Right ventricle myocardium inferior (tissue), 1 donor: ENCODE measurements at regions not wholly inside any gene's neighbourhood (a gene's known extent, or its start where the extent isn't known, plus 50 kb on each side); places are given as distances from the start of the nearest gene placed in this dataset.
A peak's percentile ranks its signal among the peaks of the same experiment; 100 is the strongest.
"Not testable (repeated sequence)": the region's sequence is repeated elsewhere in the genome, so short reads cannot be mapped to it uniquely, and the experiment has no call there.

ENCODE experiments used
- ATAC-seq: fragments of 200-7000 bp; cut with Tn5 transposase; one replicate; pipeline ENCODE4 v1.9.1; 2020; ENCODE audit warnings: mild to moderate bottlenecking, moderate library complexity
- DNase-seq: peaks from one replicate; pipeline ENCODE4 v3.0.0; 2021; ENCODE audit errors: missing footprints
- intact Hi-C: fragments of 100-400 bp; cut with DNase I; formaldehyde crosslinking; loops from one replicate; pipeline ENCODE4 v1.11.0; 2022
- donor health status: DM: no; HTN: yes; CAD: no; lungs with severe emphysema.

- intact Hi-C loops, result no loop called here
- no peak for ATAC-seq
- no peak for DNase-seq
Measured at GRCh38 chr3:13187593-13187992, 114.4 kb upstream of the IQSEC1 start.

- ATAC-seq (no peak), DNase-seq (peak; percentile 27)
- intact Hi-C loops, result no loop called here
Measured at GRCh38 chr3:13186435-13186815, 113.2 kb upstream of the IQSEC1 start.

- no peak for ATAC-seq
- DNase-seq, result peak; percentile 27
- intact Hi-C loops, result no loop called here
Measured at GRCh38 chr3:13185737-13186434, 112.7 kb upstream of the IQSEC1 start.

GRCh38 chr3:13179582-13180210, 106.5 kb upstream of the IQSEC1 start:
- DNase-seq, ATAC-seq, intact Hi-C loops: not testable (repeated sequence)

GRCh38 chr3:13179181-13179580, 106.0 kb upstream of the IQSEC1 start:
- DNase-seq (no peak), ATAC-seq (no peak)
- intact Hi-C loops, result no loop called here

GRCh38 chr3:13178107-13178506, 104.9 kb upstream of the IQSEC1 start:
- intact Hi-C loops, result no loop called here
- ATAC-seq, result no peak
- DNase-seq, result no peak

- no peak for ATAC-seq
- no peak for DNase-seq
- intact Hi-C loops, result no loop called here
Measured at GRCh38 chr3:13177641-13178040, 104.4 kb upstream of the IQSEC1 start.

GRCh38 chr3:13177236-13177635, 104.0 kb upstream of the IQSEC1 start:
- ATAC-seq, result no peak
- DNase-seq, result no peak
- intact Hi-C loops, result no loop called here

- ATAC-seq, result no peak
- DNase-seq, result no peak
- intact Hi-C loops, result no loop called here
Measured at GRCh38 chr3:13176445-13176844, 103.2 kb upstream of the IQSEC1 start.

GRCh38 chr3:13174803-13175135, 101.5 kb upstream of the IQSEC1 start:
- DNase-seq (no peak), ATAC-seq (no peak)
- intact Hi-C loops, result no loop called here

- no peak for DNase-seq
- intact Hi-C loops, result no loop called here
- ATAC-seq, result no peak
Measured at GRCh38 chr3:13174011-13174802, 101.0 kb upstream of the IQSEC1 start.

GRCh38 chr3:13173186-13173585, 100.0 kb upstream of the IQSEC1 start:
- intact Hi-C loops, result no loop called here
- ATAC-seq (no peak), DNase-seq (no peak)

GRCh38 chr3:13172644-13173013, 99.4 kb upstream of the IQSEC1 start:
- intact Hi-C loops, result no loop called here
- no peak for DNase-seq
- ATAC-seq, result no peak

- ATAC-seq (no peak), DNase-seq (no peak)
- intact Hi-C loops, result no loop called here
Measured at GRCh38 chr3:13171704-13172643, 98.7 kb upstream of the IQSEC1 start.

GRCh38 chr3:13170317-13170716, 97.1 kb upstream of the IQSEC1 start:
- intact Hi-C loops, result no loop called here
- no peak for ATAC-seq
- DNase-seq, result no peak

GRCh38 chr3:13168391-13168790, 95.2 kb upstream of the IQSEC1 start:
- intact Hi-C loops, result no loop called here
- DNase-seq, result no peak
- no peak for ATAC-seq

- DNase-seq (no peak), ATAC-seq (no peak)
- intact Hi-C loops, result no loop called here
Measured at GRCh38 chr3:13167829-13168228, 94.6 kb upstream of the IQSEC1 start.

GRCh38 chr3:13167064-13167743, 94.0 kb upstream of the IQSEC1 start:
- intact Hi-C loops, result no loop called here
- no peak for ATAC-seq
- no peak for DNase-seq
